Uterus (tissue), 2 donors: ENCODE measurements at regions not wholly inside any gene's neighbourhood (a gene's known extent, or its start where the extent isn't known, plus 50 kb on each side); places are given as distances from the start of the nearest gene placed in this dataset.

Experiments
- CTCF ChIP-seq, 4 experiments: fragments of 200-600 bp in 2 of 4; fragments of 450-650 bp in 2 of 4; sonication (generic) in 2 of 4; IDR thresholded peaks; one replicate each; pipeline ENCODE4 v1.5.1; 2016 to 2019; ENCODE audit warnings: antibody characterized with exemption in 4 of 4, mild to moderate bottlenecking in 2 of 4, moderate library complexity in 1 of 4
- POLR2A ChIP-seq, 2 donors: fragments of 450-650 bp; IDR thresholded peaks; one replicate each; pipeline ENCODE4 v1.6.1; 2016; ENCODE audit warnings: antibody characterized with exemption in 2 of 2, mild to moderate bottlenecking in 1 of 2, moderate library complexity in 1 of 2

GRCh38 chr15:91521548-91521947 lies 332.0 kb upstream of the SLCO3A1 start:
- no peak for TF ChIP-seq CTCF (IDR thresholded peaks at IDR 0.05)
- no peak for TF ChIP-seq POLR2A (IDR thresholded peaks at IDR 0.05)
